ENCODE measurements at regions not wholly inside any gene's neighbourhood (a gene's known extent, or its start where the extent isn't known, plus 50 kb on each side); places are given as distances from the start of the nearest gene placed in this dataset.

GRCh38 chr10:129135624-129136023 is 331.4 kb upstream of the MGMT start:
- POLR2A ChIA-PET: no interaction called here
- BruUV-seq (replicated peaks): no TSS peak

DNA sequence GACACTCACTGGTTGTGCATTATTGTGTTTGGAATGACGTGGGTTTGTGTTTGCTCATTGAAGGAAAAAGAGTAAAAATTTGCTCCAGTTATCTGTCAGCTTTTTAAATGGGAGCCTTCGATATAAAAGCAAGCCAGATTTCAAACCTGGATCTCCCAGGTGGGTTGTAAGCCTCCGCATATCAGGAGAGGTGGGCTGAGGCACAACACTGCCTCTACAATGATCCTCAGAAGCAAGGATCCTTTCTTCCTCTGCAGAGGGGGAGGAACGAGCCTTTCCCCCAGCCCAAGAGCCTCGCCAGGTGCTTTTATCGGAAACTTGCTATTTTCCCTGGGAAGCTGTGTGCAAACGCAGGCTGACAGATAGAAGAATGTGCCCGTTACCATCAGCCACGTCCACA is 331.0 kb upstream of the MGMT start:
- H3K9me2 ChIP-seq (ENCODE audit: insufficient read depth): no peaks in the 10 kb centered on the region
- intact Hi-C loops (cut with micrococcal nuclease): no loop called here
- H4K20me1 ChIP-seq (ENCODE audit: insufficient read depth): no peaks in the 10 kb centered on the region
- H3K9me3 ChIP-seq (ENCODE audit: control insufficient read depth in 1 of 2, insufficient read depth in 1 of 2, low read depth in 1 of 2, low read length in 2 of 2): peaks cover 0 to 6% of the 10 kb centered on the region in 2 experiments; a peak in 2 of 4 replicates
- no peak overlapping the region for H3K9ac ChIP-seq (ENCODE audit: low read length)
- no peaks in the 10 kb centered on the region for H3K27me3 ChIP-seq (ENCODE audit: insufficient read depth, low read length)
- ChIA-PET RAD21 (ENCODE audit: low non-redundant PET in 1 of 2, low total read pairs in 2 of 2, uncharacterized antibody in 2 of 2, unreplicated experiment in 2 of 2) (no interaction called here), POLR2A (no interaction called here), CTCF (no interaction called here)
- DNase-seq (ENCODE audit: low read depth, low spot score) (no peak), ATAC-seq (no peak)
- no peak overlapping the region for H2AFZ ChIP-seq (ENCODE audit: low read depth, low read length, poor library complexity, severe bottlenecking)
- no peak overlapping the region for H3K27ac ChIP-seq (ENCODE audit: low read depth, low read length)
- no peak overlapping the region for H3K4me2 ChIP-seq (ENCODE audit: low read length)
- H3K36me3 ChIP-seq (ENCODE audit: control insufficient read depth in 1 of 2, insufficient read depth in 2 of 2, low read length in 2 of 2): no peaks in the 10 kb centered on the region
- TF ChIP-seq TCF7L2 (IDR thresholded peaks at IDR 0.05; ENCODE audit: borderline replicate concordance, extremely low read depth, insufficient read depth, insufficient read length) (no peak), MAX (IDR thresholded peaks at IDR 0.05) (no peak), ZNF274 (IDR thresholded peaks at IDR 0.05; ENCODE audit: low read depth, low read length) (no peak), SP1 (IDR thresholded peaks at IDR 0.05; ENCODE audit: low read depth) (no peak), CEBPB (IDR thresholded peaks at IDR 0.05; ENCODE audit: low read depth) (no peak), SRF (IDR thresholded peaks at IDR 0.05; ENCODE audit: low read depth) (no peak), EZH2phosphoT487 (IDR thresholded peaks at IDR 0.05; ENCODE audit: borderline replicate concordance) (no peak), EGR1 (IDR thresholded peaks at IDR 0.05; ENCODE audit: low read depth) (no peak), ZBTB33 (IDR thresholded peaks at IDR 0.05; ENCODE audit: extremely low read depth, insufficient replicate concordance, low read length) (no peak), EZH2 (IDR thresholded peaks at IDR 0.05) (no peak)
- TF ChIP-seq, protein P1, sequence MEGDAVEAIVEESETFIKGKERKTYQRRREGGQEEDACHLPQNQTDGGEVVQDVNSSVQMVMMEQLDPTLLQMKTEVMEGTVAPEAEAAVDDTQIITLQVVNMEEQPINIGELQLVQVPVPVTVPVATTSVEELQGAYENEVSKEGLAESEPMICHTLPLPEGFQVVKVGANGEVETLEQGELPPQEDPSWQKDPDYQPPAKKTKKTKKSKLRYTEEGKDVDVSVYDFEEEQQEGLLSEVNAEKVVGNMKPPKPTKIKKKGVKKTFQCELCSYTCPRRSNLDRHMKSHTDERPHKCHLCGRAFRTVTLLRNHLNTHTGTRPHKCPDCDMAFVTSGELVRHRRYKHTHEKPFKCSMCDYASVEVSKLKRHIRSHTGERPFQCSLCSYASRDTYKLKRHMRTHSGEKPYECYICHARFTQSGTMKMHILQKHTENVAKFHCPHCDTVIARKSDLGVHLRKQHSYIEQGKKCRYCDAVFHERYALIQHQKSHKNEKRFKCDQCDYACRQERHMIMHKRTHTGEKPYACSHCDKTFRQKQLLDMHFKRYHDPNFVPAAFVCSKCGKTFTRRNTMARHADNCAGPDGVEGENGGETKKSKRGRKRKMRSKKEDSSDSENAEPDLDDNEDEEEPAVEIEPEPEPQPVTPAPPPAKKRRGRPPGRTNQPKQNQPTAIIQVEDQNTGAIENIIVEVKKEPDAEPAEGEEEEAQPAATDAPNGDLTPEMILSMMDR (IDR thresholded peaks at IDR 0.05 in 2 of 3, conservative IDR thresholded peaks at IDR 0.05 in 1 of 3; ENCODE audit: borderline replicate concordance in 1 of 3, insufficient read depth in 1 of 3, low read depth in 2 of 3, low read length in 2 of 3): no peak
- no TSS peak for BruUV-seq (replicated peaks)
- no peak overlapping the region for H3K4me3 ChIP-seq (replicated peaks in 1 of 2; ENCODE audit: low read depth in 1 of 2, low read length in 2 of 2)
- no peaks in the 10 kb centered on the region for H3K79me2 ChIP-seq (ENCODE audit: insufficient read depth, low read length)
- no peaks in the 10 kb centered on the region for H3K4me1 ChIP-seq (ENCODE audit: control insufficient read depth in 1 of 2, insufficient read depth in 2 of 2, low read length in 2 of 2)

More at GRCh38 chr10:129135624-129136023, 331.4 kb upstream of the MGMT start:
- no peak for TF ChIP-seq SP1 (IDR thresholded peaks at IDR 0.05; ENCODE audit: low read depth)
- H3K27me3 ChIP-seq (ENCODE audit: insufficient read depth, low read length): no peaks in the 10 kb centered on the region
- H3K4me1 ChIP-seq (ENCODE audit: control insufficient read depth in 1 of 2, insufficient read depth in 2 of 2, low read length in 2 of 2): no peaks in the 10 kb centered on the region
- H3K4me3 ChIP-seq (replicated peaks in 1 of 2; ENCODE audit: low read depth in 1 of 2, low read length in 2 of 2): no peak overlapping the region
- ATAC-seq (no peak), DNase-seq (ENCODE audit: low read depth, low spot score) (no peak)
- no peak overlapping the region for H2AFZ ChIP-seq (ENCODE audit: low read depth, low read length, poor library complexity, severe bottlenecking)
- no peak overlapping the region for H3K4me2 ChIP-seq (ENCODE audit: low read length)
- H3K36me3 ChIP-seq (ENCODE audit: control insufficient read depth in 1 of 2, insufficient read depth in 2 of 2, low read length in 2 of 2): no peaks in the 10 kb centered on the region
- H3K79me2 ChIP-seq (ENCODE audit: insufficient read depth, low read length): no peaks in the 10 kb centered on the region
- no peak overlapping the region for H3K9ac ChIP-seq (ENCODE audit: low read length)
- no peaks in the 10 kb centered on the region for H4K20me1 ChIP-seq (ENCODE audit: insufficient read depth)
- H3K9me3 ChIP-seq (ENCODE audit: control insufficient read depth in 1 of 2, insufficient read depth in 1 of 2, low read depth in 1 of 2, low read length in 2 of 2): peaks cover 0 to 10% of the 10 kb centered on the region in 2 experiments; a peak in 2 of 4 replicates
- no peak overlapping the region for H3K27ac ChIP-seq (ENCODE audit: low read depth, low read length)
- CTCF ChIA-PET: no interaction called here
- H3K9me2 ChIP-seq (ENCODE audit: insufficient read depth): no peaks in the 10 kb centered on the region
- intact Hi-C loops (cut with micrococcal nuclease): no loop called here
- RAD21 ChIA-PET (ENCODE audit: low non-redundant PET in 1 of 2, low total read pairs in 2 of 2, uncharacterized antibody in 2 of 2, unreplicated experiment in 2 of 2): no interaction called here
